Loucy (cell line): ENCODE measurements at regions not wholly inside any gene's neighbourhood (a gene's known extent, or its start where the extent isn't known, plus 50 kb on each side); places are given as distances from the start of the nearest gene placed in this dataset.
A peak's percentile ranks its signal among the peaks of the same experiment; 100 is the strongest.

Experiments
- H2AFZ ChIP-seq: fragments of 200-600 bp; sonication (generic); 2 replicates; pipeline ENCODE4 v1.6.0; 2016; ENCODE audit warnings: antibody characterized with exemption, mild to moderate bottlenecking, low read length, moderate library complexity
- H3F3A ChIP-seq: fragments of 200-600 bp; 2 replicates; pipeline ENCODE4 v1.6.0; 2016; ENCODE audit warnings: antibody characterized with exemption, low read depth, mild to moderate bottlenecking
- H3K27me3 ChIP-seq: fragments of 200-600 bp; sonication (generic); 2 replicates; pipeline ENCODE4 v1.6.1; 2014; ENCODE audit warnings: low read length, mild to moderate bottlenecking; ENCODE audit not compliant: insufficient read depth, poor library complexity, severe bottlenecking
- H3K36me3 ChIP-seq: fragments of 200-600 bp; sonication (generic); 2 replicates; pipeline ENCODE4 v1.6.1; 2016; ENCODE audit warnings: low read length; ENCODE audit not compliant: insufficient read depth
- H3K4me1 ChIP-seq: fragments of 200-600 bp; sonication (generic); 2 replicates; pipeline ENCODE4 v1.5.1; 2014; ENCODE audit warnings: low read length, mild to moderate bottlenecking; ENCODE audit not compliant: insufficient read depth, poor library complexity, severe bottlenecking
- H3K4me2 ChIP-seq: fragments of 200-600 bp; sonication (generic); 2 replicates; pipeline ENCODE4 v1.6.0; 2014; ENCODE audit warnings: antibody characterized with exemption, low read length, low read depth, mild to moderate bottlenecking; ENCODE audit not compliant: poor library complexity, severe bottlenecking
- H3K4me3 ChIP-seq: fragments of 200-600 bp; sonication (generic); 2 replicates; pipeline ENCODE4 v1.5.1; 2014; ENCODE audit warnings: low read length, mild to moderate bottlenecking, mixed read lengths; ENCODE audit not compliant: poor library complexity, severe bottlenecking
- H3K79me2 ChIP-seq: fragments of 200-600 bp; sonication (generic); 2 replicates; pipeline ENCODE4 v1.6.1; 2014; ENCODE audit warnings: low read length; ENCODE audit not compliant: insufficient read depth
- H3K9ac ChIP-seq: fragments of 200-600 bp; sonication (generic); 2 replicates; pipeline ENCODE4 v1.6.0; 2014; ENCODE audit warnings: mild to moderate bottlenecking, low read depth, low read length, moderate library complexity; ENCODE audit not compliant: poor library complexity, severe bottlenecking
- H3K9me2 ChIP-seq: fragments of 200-600 bp; sonication (generic); replicated peaks from 2 replicates; pipeline ENCODE4 v1.6.1; 2016; ENCODE audit warnings: low read depth, low read length, mixed read lengths
- H3K9me3 ChIP-seq: fragments of 200-600 bp; sonication (generic); 2 replicates; pipeline ENCODE4 v1.6.1; 2014; ENCODE audit warnings: mild to moderate bottlenecking, antibody characterized with exemption, low read length, low read depth; ENCODE audit not compliant: insufficient read depth
- H4K20me1 ChIP-seq: fragments of 200-600 bp; sonication (generic); 2 replicates; pipeline ENCODE4 v1.6.0; 2014; ENCODE audit warnings: antibody characterized with exemption, low read length, mild to moderate bottlenecking; ENCODE audit not compliant: insufficient read depth, poor library complexity, severe bottlenecking
- EZH2phosphoT487 ChIP-seq: fragments of 200-600 bp; IDR thresholded peaks from 2 replicates; pipeline ENCODE4 v1.6.1; 2018; ENCODE audit warnings: antibody characterized with exemption, mild to moderate bottlenecking, moderate library complexity, borderline replicate concordance
- TF ChIP-seq, protein P1 (sequence below): fragments of 200-600 bp; sonication (generic); conservative IDR thresholded peaks from 2 replicates; pipeline ENCODE4 v1.5.1; 2014; ENCODE audit warnings: mild to moderate bottlenecking, antibody characterized with exemption, low read length

DNA sequence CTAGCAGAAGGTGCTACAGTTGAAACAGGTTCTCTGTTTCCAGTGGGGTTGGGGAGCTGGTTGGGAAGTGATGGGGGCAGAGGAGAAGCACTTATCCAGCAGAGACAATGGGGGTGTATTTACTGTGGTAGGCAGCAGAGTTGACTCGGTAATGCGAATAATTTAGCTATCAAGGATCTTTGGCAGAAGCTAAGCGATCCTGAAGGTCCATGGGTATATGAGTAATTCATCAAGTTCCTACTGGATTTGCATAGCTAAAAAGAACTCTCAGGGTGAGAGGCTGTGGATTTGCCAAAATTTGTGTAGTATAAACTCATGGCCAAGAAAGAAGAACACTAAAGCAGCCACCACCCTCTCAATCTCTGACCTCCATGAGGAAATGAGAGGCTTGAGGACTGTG, 61.2 kb upstream of the EGFLAM start:
- no peak overlapping the region for H3K9ac ChIP-seq
- H3K9me2 ChIP-seq: no peaks in the 10 kb centered on the region
- no peak overlapping the region for H2AFZ ChIP-seq
- no peaks in the 10 kb centered on the region for H3K27me3 ChIP-seq
- H3K9me3 ChIP-seq: no peaks in the 10 kb centered on the region
- no peaks in the 10 kb centered on the region for H3F3A ChIP-seq
- no peak overlapping the region for H3K4me2 ChIP-seq
- no peaks in the 10 kb centered on the region for H3K79me2 ChIP-seq
- no peaks in the 10 kb centered on the region for H3K36me3 ChIP-seq
- no peak for TF ChIP-seq EZH2phosphoT487
- TF ChIP-seq, protein P1, sequence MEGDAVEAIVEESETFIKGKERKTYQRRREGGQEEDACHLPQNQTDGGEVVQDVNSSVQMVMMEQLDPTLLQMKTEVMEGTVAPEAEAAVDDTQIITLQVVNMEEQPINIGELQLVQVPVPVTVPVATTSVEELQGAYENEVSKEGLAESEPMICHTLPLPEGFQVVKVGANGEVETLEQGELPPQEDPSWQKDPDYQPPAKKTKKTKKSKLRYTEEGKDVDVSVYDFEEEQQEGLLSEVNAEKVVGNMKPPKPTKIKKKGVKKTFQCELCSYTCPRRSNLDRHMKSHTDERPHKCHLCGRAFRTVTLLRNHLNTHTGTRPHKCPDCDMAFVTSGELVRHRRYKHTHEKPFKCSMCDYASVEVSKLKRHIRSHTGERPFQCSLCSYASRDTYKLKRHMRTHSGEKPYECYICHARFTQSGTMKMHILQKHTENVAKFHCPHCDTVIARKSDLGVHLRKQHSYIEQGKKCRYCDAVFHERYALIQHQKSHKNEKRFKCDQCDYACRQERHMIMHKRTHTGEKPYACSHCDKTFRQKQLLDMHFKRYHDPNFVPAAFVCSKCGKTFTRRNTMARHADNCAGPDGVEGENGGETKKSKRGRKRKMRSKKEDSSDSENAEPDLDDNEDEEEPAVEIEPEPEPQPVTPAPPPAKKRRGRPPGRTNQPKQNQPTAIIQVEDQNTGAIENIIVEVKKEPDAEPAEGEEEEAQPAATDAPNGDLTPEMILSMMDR: no peak
- no peaks in the 10 kb centered on the region for H4K20me1 ChIP-seq
- no peak overlapping the region for H3K4me3 ChIP-seq
- no peaks in the 10 kb centered on the region for H3K4me1 ChIP-seq

GRCh38 chr5:38193015-38193581, 65.3 kb upstream of the EGFLAM start:
- no peaks in the 10 kb centered on the region for H3K36me3 ChIP-seq
- H3K9me2 ChIP-seq: no peaks in the 10 kb centered on the region
- H2AFZ ChIP-seq: peak overlapping the region; percentile 7
- no peaks in the 10 kb centered on the region for H3F3A ChIP-seq
- no peaks in the 10 kb centered on the region for H3K4me1 ChIP-seq
- no peak overlapping the region for H3K9ac ChIP-seq
- no peak for TF ChIP-seq EZH2phosphoT487
- TF ChIP-seq, protein P1: peak; percentile 94
- no peaks in the 10 kb centered on the region for H3K27me3 ChIP-seq
- no peak overlapping the region for H3K4me3 ChIP-seq
- H4K20me1 ChIP-seq: no peaks in the 10 kb centered on the region
- H3K79me2 ChIP-seq: no peaks in the 10 kb centered on the region
- H3K4me2 ChIP-seq: no peak overlapping the region
- H3K9me3 ChIP-seq: no peaks in the 10 kb centered on the region

DNA sequence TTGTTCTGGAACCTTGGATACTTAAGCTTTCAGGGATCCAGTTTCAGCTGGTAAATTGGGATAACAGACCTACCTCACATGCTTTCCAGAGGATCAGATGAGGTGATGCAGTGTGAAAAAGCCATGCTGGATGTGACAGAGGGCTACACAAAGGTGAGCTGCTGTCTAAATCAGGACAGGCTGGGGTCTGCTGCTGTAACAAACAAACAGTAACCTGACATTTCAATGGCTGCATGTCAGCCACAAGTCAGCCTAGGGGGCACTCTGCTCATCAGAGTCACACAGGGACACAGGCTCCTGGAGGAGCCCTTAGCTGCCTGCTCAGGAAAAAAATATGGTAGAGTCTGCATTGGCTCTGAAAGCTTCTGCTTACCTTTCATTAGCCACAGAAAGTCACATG, 66.7 kb upstream of the EGFLAM start:
- H3K9me3 ChIP-seq: no peaks in the 10 kb centered on the region
- H3K79me2 ChIP-seq: no peaks in the 10 kb centered on the region
- H3K9me2 ChIP-seq: no peaks in the 10 kb centered on the region
- TF ChIP-seq, protein P1: 0 out of 2 replicates have a peak, but pooled peaks have one; percentile 17
- no peak for TF ChIP-seq EZH2phosphoT487
- no peak overlapping the region for H3K4me3 ChIP-seq
- no peaks in the 10 kb centered on the region for H4K20me1 ChIP-seq
- no peaks in the 10 kb centered on the region for H3K27me3 ChIP-seq
- no peaks in the 10 kb centered on the region for H3K36me3 ChIP-seq
- H3K4me1 ChIP-seq: no peaks in the 10 kb centered on the region
- no peaks in the 10 kb centered on the region for H3F3A ChIP-seq
- no peak overlapping the region for H2AFZ ChIP-seq
- no peak overlapping the region for H3K9ac ChIP-seq
- H3K4me2 ChIP-seq: no peak overlapping the region
